SHP77 treated with DMSO at 0.1 percent for 48 hours (cell line): ENCODE measurements at regions not wholly inside any gene's neighbourhood (a gene's known extent, or its start where the extent isn't known, plus 50 kb on each side); places are given as distances from the start of the nearest gene placed in this dataset.

Experiments
- DNase-seq: peaks from one replicate; lab custom pipeline; 2025; lab: John Stamatoyannopoulos, UW

DNA sequence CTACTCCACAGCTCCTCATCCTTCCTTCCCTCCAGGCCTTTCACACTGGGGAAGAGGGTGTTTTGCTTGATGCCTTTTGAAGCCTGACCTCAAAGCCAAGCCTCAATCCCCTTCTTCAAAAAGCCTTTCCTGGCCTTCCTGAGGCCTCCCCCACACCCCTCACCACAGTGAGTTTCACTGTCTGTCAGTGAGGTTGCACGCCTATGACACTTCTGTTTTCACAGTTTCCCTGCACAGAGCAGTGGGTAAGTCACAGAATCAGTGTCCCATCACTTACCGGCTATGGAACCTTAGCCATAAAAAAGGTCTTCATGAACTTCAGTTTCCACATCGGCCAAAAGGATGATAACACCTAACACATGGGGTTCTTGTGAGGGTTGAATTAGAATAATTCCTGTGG, 371.4 kb downstream of the UQCRFS1 start:
- no peak for DNase-seq

DNA sequence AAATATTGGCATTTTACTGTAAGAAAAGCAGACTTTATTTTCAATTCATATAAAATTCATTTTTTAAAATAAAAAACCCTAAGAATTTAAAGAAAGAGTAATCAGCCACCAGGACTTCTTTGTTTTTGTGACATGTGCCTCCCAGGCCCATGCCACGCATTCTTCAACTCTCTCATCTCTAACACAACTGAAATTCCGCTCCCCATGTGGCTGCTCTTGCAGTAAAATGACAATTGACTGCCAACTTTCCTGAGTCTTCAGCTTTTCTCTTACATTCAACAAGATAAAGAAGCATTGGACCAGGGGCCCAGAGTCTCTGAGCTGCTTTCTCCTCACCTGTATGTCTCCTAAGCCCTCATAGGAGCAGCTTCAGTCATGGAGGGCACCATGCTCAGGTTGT, 372.1 kb downstream of the UQCRFS1 start:
- no peak for DNase-seq

DNA sequence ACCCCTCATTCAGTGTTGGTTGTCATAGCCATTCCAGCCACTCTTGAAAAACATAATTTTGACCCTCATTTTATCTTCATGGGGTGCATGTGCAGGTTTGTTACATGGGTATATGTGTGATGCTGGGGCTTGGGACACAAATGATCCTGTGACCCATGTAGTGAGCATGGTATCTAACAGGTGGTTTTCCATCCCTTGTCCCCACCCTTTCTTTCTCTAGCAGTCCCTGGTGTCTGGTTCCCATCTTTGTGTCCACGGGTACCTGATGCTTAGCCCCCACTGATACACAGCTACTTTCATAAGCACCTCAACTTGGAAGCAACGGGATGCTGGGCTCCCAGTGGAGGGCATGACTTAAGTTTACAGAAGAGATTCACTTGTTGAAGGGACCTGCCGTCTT, 373.5 kb downstream of the UQCRFS1 start:
- DNase-seq, result no peak

DNA sequence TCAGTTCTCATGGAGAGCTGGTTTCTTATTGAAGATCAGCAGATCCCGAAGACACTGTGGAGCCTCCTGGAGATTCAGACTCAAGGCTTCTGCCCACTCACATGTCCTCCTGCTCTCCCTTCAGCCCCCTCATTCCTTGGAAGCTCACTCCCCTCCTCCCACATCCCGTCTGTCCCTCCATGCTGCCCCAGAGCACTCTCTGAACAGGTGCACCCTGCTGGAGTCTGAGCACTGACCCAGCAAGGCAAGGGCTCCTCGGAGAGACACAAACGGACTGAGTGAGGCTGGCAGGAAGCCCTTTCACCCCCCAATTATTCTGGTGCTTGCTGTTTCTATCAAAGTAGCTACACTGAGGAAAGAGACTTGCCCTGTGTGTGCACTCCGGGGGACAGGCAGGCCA, 374.0 kb downstream of the UQCRFS1 start:
- no peak for DNase-seq

DNA sequence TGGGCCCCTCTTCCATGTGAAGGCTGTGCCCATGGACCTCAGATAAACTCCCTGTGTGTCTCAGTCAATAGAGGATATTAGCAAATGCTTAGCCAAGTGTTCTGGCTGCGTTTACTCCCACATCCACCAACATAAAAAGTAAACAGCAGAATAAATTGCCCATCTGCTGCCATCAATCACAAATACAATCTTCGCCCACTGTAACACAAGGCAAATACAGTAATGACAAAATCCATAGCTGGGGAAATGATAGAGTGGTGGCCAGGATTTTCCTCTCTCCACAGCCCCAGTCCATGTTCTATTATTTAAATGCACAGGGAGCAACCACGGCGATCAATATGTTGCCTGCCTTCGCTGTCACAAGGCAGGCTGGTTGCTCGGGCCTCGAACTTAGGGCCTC, 376.5 kb downstream of the UQCRFS1 start:
- DNase-seq, result no peak

DNA sequence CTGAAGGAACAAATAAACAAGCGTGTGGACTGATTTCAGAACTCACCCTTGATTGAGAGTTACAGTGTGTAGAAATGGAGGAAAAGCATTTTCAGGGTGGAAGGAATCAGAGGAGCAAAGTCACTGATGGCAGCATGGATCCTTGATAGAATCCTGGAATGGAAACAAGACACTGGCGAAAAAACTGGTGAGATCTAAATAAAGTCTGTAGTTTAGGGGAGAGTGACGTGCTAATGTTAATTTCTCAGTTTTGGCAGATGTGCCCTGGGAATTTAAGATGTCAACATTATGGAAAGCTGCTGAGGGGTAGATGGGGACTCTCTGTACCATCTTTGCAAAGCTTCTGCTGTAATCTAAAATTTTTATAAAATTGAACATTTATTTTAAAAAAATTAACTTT, 378.0 kb downstream of the UQCRFS1 start:
- DNase-seq, result no peak

DNA sequence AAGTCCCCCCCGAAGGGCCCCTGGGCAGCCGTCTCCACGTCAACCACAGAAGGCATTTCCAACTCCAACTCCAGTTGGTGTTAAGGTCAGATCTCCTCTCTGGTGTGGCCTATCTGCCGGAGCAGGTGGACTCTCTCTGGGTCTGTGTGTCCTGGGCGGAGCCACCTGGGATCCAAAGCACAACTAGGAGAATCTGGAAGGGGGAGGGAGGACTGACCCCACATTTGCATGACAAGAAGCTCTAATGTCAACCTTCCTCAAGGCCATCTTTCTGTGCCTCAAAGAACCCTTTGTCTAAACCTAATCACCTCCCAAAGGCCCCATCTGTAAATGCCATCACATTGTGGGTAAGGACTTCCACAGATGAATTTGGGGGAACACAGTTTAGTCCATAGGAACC, 381.5 kb downstream of the UQCRFS1 start:
- no peak for DNase-seq

DNA sequence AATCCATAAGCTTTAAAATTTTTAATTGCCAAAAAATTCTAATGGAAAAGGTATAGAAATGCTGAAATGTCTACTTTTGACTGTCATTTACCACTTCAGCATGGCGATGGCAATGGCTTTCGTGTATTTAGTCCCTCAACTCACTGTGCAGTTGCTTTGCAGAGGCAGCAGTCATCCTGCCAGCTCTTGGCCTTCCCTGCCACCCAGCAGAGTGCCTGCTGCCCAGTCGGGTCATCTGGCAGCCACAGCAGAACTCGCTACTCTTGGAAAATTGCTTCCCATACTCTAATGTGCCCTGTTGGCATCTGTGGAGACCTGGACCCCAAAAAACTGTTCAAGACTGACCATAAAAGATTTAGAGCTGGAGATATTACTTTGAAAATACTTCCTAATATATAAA, 383.2 kb downstream of the UQCRFS1 start:
- DNase-seq, result no peak

DNA sequence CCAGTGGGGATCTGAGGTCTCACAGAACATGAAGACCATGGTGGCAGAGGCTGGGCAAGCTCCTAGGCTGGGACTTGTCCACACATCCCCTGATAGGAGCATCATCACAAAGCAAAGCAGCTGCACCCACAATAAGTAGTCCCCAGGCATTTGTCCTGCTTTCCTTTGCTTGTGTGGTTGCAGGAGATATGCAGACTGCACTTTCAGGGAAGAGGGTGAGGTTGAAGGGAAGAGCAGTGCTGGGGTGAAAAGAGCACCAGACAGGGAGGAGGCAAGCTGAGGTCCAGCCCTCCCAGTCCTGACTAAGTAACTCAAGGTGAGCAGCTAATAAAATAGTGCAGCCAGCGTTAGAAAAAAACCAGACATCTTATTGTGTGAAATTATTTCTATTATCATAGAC, 383.6 kb downstream of the UQCRFS1 start:
- no peak for DNase-seq

DNA sequence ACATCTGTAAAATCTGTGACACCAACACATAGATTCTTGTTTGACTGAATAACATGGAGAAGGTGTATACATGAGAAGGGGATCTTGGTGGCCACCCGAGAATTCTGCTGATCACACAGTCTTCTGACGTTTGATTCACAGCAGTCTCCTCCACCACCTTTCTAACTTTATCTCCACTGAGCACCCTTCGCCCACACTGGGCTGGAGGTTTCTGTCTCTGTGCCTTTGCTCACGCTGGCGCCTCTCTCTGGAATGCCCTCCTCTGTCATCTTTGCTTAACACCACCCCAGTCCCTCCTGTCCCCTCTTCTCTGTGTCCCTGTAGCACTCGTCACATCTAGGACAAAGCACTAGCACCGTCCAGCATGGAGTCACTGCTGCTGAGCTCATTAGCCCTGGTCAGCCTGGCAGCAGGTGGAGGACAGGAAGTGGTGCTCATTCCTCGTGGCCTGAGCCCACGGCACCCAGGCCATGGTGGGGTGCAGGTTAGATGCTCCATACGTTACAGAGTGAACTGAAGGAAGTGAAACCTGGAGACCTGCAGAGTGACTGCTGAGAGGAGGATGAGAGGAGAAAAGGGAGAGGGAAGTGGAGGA, 384.6 kb downstream of the UQCRFS1 start:
- no peak for DNase-seq

DNA sequence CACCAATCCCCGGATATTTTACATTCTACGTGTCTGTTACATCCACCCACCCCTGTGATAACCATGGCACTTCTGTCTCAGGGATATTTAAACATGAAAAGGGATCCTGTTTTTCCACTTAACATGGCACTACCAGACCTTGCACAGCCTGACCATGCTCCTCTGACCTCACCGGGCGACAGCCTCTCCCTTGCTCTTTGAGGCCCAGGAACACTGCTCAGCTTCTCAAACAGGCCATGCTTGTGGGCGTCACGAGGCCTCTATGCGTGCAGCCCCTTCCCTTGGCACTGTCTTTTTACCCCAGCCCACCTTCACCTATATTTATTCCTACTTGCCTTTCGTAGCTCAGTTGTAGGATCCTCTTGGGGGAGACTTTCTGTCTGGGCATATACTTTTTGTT, 385.6 kb downstream of the UQCRFS1 start:
- DNase-seq, result no peak

DNA sequence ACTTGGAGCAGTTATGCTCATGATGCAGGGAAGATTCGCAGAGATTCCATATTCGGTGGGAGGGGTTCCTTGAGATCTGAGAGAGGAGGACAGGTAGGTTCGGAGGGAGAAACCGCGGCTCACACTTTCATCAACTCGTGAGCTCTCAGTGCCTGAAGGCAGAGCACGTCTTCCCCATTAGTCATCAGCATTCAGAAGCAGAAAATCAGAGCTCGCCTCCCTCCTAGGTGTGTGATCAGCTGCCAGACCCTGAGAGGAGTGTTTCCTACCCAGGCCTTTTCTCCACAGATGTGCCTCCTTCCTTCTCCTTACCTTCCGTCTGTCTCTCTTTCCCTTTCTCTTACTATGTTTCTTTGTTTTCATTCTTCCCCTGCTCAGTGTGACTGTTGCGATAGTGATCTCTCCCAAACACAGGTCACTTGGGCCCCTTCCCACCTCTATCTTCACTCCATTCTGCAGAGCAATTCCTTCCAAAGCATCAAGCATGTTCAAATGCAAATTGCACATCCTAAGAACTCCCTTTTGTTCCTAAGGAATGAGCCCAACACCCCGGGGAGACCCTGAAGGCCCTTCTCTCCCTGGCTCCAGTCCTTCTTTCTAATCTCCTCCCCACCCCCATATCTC, 389.5 kb downstream of the UQCRFS1 start:
- DNase-seq, result no peak

DNA sequence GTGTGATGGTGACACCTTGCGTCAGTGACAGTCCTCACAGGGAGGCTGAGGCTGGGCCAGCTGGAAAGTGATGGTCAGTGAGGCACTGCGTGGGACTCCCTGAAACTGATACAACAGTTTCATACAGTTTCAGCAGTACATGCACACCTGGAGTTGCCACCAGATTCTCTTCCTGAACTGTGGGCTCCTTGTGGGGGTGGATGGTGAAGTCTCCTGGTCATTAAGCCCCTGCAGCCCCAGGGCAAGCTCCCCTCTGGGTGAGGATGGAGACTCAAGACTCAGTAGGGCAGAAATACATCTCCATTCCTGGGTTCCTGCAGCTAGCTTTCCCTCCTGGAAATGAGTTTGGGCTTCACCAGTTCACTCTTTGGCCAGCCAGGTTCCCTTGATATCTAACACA, 392.7 kb downstream of the UQCRFS1 start:
- no peak for DNase-seq

DNA sequence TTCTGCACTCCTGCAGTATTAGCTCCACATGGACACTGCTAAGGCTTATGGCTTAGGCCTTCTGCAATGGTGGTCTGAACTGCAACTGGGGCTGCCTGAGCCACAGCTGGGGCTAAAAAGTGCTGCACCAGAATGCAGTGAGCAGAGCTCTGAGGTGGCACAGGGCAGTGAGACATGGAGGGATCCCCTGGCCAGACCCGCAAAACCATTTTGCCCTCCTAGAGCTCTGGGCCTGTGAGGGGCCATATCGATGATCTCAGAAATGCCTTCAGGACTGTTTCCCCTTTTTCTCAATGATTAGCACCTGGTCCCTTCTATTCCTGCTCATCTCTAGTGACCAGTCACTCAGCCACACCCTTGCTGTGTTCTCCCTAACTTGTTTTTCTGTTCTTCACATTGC, 397.7 kb downstream of the UQCRFS1 start:
- DNase-seq, result no peak

DNA sequence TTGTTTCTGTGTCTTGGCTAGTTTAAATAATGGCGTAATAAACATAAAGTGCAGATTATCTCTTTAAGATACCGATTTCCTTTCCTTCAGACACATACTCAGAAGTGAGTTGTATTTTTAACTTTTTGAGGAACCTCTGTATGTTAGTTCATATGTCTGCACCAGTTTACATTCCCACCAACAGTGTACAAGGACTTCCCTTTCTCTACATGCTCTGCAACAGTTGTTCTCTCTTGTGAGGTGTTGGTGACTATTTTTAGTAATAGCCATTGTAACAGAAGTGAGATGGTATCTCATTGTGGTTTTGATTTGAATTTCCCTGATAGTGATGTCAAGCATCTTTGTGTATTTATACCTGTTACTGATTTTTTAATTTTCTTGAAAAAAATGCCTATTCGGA, 418.6 kb downstream of the UQCRFS1 start:
- no peak for DNase-seq

DNA sequence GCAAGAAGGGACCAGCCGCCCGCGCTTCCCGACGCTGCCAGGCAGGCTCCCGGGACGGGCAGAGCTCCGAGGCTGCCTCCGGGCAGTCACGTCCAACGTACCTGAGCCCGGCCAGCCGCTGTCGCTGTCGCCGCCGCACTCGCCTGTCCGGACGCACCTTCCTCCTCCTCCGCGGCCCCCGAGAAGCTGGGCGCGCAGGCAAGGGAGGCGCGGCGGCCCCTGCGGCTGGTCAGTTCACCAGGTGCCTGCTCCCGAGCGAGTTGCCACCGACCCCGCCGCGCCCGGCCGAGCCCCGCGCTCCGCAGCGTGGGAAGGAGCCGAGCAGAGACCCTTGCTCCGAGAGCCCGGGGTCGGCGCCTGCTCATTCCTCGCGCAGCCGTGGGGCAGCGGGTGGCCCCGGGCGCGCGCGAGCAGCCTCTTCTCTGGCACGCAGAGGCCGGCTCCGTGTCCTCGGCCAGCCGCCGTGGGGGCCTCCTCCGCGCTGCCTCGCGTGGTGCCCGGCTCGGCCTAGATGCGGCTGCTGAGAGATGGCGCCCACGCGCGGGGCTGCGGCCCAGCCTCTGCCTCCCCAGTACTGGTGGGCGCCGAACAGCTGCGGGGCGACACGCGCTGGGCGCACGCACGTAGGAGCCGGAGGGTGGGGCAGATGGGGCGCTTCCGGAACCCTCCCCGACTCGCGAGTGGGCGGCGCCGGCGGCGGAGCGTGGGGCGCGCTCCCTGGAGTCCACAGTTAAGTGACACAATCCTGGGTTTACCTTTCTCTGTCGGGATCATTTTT, 419.4 kb downstream of the UQCRFS1 start:
- no peak for DNase-seq

DNA sequence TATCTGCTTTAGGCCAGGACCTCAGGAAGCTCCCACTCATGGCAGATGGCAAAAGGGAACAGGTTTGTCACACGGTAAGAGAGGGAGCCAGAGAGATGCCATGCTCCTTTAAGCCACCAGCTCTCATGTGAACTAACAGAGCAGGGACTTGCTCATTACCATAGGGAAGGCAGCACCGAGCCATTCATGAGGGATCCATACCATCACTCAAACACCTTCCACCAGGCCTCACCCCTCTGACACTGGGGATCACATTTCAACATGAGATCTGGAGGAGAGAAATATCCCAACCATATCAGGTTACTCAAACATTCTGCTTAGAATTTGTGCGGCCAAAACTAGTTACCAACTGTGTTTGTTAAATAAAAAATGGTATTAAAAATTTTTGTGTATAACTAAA, 427.0 kb downstream of the UQCRFS1 start:
- no peak for DNase-seq

DNA sequence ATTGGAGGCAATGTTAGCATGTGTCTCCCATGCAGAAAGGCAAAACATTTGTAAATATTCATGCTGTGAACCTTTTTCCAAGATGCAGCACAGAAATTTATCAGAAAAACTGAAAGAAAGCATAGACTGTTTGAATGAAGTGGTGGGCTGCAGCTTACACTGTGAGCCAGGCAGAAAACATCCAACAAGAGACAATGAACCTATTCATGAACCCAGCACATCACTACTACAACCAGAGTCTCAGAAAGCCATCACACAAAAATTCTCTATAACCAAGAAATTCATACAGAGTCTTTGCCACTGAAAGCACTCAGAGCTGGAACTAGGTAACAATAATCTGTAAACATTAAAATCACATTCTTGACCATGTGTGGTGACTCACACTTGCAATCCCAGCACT, 448.9 kb downstream of the UQCRFS1 start:
- DNase-seq, result no peak

DNA sequence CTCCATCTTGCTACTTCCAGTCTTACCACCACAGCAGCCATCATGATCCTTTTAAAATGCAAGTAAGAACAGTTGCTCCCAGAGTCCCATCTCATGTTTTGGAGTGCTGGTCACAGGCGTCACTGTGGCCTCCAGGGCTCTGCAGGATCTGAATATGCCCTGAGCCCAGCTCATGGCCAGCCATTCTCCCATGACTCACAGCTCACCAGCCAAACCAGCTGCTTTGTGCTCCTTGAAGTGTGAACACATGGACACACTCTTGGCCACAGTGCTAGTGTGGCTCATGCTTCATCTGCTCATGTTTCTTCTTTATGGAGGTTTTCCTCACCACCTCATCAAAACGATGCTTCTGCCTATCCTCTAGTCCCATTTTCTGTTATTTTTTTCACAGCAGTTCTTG, 466.5 kb downstream of the UQCRFS1 start:
- DNase-seq, result no peak

DNA sequence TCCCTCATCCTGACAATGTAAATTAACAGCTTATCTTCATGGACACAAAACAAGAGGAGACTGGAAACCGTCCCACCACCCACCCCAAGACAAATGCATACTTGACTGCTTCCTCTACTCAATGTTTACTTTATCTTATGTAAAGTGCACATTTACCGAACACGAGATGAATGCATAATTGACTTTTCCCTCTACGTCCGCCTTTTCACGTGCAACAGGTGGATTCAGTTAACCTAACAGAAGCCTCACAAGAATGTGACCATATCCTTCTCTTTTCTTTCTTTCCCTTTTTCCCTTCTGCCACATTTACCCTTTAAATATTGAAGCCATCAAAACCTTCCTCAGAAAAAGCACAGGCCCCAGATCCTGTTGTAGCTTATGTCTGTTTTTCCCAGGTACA, 468.0 kb downstream of the UQCRFS1 start:
- DNase-seq, result no peak

DNA sequence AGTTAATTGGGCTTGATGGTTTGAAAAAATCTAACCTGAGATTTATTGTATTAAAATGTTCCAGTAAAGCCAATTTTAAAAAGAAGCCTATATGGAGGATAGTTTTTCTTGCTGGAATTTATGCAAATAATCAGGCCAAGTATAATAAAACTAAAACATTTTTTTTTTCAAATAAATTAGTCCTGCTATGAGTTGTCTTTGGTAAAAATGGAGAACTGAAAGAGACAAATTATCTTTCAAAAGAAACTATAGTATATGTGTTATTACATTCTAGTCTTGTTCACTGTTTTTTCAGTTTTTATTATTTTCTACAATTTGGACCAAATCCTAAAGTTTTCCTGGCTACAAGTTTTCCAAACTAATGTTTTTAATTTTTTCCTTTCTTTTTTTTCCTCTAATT, 468.9 kb downstream of the UQCRFS1 start:
- no peak for DNase-seq

DNA sequence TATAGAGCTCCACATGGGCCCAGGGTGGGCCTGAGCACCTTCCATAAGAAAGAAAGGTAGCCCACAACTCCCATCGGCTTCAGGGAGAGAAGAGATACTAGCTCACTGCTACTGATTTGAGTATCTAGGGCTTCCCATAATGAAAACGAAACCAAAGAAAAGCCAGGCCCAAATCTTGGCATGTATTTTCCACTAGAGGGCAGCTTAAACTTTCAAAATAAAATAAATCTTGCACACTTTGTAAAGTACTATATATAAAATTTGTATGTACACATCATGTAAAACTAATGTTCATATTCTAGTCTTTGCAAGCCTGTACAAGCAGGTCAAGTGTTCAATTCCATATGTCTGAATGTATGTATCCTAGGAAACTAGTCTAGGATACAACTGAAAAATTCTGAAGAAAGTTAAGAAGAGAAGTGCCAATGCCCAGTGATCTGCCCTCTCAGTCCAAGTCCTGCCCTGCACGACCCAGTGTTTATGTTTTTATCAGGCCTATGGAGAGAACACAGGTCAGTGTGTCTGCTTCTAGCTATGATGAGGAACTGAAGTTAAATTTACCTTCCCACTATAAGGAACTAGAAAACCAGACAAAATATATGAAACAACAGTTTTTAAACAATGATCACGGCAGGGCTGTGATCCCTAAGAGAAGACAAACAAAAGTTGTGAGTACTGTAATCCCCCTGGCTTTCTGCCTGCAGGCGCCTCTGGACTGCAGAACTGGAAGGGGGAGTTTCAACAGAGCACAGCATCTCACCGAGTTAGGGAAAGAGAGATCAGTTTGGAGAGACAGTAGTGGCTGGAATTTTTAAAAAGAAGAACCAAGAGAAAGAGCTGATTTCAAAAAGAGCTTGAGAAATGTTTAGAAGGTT, 475.7 kb downstream of the UQCRFS1 start:
- no peak for DNase-seq

DNA sequence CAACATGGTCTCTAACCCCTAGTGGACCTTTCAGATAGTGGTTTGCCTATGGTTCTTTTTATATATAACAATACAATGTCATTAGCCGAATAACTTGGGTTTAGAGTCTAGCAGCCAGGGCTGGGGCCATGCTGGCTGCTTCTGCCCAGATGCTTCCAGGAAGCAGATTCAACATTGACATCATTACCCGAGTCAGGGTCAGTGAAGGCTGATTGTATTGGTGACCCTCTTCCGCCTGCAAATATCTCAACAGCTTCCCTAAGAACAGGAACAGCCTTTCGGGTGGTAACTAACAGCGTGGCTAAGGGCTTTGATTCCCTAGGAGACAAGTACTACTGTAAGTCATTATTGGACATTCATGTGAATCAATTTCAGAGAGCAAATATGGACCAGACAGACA, 476.4 kb downstream of the UQCRFS1 start:
- no peak for DNase-seq
